ENCODE measurements at regions not wholly inside any gene's neighbourhood (a gene's known extent, or its start where the extent isn't known, plus 50 kb on each side); places are given as distances from the start of the nearest gene placed in this dataset.

DNA sequence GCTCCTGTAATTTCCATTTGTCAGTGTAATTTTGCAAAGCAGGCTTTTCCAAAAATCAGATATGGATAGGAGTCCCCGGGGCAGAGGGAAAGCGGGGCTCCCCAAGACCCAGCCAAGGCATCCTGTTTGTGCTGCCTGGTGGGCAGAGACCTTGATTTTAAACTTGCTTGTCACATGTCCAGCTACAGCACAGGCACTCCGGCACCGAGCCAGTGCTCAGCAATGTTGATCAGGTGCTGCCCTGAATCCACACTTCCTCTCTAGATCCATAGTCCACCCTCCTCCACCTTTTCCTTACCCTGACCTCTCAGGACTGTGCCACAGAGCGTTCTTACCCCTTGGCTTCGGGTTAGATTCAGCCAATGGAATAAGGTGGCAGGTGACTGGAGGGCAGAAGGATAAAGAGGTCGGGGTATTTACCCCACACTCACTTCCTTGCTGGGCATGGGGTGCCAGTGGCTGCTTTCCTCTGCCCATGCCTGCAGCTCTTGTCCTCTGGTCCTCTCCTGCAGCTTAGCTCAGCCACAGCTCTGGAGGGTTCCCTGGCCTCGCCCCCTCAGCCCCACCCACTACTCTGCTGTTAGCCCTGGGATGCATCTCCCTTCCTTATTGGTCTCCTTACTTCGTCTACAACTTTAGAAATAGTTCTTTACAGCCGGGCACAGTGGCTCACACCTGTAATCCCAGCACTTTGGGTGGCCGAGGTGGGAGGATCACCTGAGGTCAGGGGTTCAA lies 80.1 kb downstream of the IRF2BPL start:
- DNase-seq, result no peak

DNA sequence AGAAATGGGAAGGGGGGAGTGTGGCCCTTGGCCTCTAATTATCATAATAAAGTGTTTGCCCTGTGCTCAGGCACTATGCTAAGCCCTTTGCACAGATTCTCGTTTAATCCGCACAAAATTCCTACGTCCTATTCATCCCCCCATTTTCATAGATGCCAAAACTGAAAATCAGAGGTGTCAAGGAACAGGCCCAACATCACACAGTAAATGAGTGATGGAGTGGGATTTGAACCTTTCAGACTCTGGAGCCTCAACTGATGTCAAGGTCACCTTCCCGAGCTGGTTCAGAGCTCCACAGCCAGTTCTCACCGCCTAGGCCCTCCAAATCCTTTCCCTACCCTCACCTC lies 80.7 kb downstream of the IRF2BPL start:
- no peak for DNase-seq

DNA sequence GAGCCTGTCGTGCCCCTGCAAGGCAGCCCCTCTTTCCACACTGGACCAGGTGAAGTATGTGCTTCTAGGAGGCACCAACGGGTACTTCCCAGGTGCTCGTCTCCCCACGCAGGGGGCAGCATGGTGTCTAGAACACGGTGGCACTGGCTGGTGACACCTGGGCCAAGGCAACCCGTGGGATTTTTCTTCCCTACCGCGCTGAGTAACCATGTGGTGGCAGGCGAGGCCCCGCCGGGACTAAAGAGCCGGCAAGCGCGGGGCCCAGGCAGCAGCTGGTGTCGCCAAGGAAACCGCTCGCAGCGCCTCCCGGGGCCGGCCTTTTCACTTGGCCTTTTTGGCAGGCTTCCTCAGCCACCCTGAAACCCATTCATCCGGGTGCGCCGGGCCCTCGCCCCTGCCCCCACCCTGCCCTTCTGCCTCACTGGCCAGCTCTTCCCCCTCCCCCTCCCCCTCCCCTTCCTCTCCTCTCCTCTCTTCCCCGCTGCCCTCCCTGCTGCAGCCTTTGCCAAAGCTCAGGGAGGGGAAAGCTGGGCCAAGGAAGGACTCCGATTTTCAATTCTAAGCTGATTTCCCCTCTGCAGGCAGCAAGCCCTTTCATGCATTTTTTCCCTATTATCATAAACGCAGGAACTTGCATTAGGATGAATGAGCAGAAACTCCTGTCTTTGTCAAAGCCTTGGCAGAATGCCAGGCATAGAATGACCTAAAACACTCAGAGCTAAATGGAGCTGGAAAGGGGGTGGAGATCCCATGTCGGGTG lies 81.2 kb downstream of the IRF2BPL start:
- DNase-seq, result peak; percentile 46 to 61

DNA sequence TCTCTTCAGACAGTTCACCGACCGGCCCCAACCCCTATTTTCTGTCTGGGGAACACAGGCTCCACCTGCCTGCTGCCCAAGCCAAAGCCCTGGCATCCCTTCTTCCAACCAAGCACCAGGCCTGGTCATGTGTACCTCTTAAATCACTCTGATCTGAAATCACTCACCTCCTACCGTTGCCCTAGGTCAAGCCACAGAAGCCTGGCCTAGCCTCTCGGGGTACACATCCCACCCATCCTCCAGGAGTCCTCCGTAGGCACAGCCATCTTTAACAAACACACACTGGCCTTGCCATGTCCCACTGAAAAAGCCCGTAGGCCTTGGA lies 81.8 kb downstream of the IRF2BPL start:
- no peak for DNase-seq

DNA sequence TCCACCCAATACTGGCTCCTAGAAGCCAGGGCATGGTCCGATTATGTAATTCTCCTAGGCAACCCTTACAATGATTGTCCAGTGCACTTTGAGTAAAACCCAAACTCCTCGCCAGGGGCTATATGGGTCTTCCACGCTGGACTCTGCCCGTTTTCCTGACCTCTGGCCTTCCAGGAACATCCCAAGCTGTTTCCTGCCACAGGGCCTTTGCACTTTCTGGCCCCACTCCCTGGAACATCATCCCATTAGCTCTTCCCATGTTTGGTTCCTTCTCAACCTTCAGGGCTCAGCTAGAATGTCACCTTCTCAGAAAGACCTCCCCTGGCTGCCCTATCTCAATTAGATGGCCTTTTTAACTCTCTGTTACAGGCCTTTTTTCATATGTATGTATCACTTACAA lies 85.4 kb downstream of the IRF2BPL start:
- DNase-seq, result no peak

DNA sequence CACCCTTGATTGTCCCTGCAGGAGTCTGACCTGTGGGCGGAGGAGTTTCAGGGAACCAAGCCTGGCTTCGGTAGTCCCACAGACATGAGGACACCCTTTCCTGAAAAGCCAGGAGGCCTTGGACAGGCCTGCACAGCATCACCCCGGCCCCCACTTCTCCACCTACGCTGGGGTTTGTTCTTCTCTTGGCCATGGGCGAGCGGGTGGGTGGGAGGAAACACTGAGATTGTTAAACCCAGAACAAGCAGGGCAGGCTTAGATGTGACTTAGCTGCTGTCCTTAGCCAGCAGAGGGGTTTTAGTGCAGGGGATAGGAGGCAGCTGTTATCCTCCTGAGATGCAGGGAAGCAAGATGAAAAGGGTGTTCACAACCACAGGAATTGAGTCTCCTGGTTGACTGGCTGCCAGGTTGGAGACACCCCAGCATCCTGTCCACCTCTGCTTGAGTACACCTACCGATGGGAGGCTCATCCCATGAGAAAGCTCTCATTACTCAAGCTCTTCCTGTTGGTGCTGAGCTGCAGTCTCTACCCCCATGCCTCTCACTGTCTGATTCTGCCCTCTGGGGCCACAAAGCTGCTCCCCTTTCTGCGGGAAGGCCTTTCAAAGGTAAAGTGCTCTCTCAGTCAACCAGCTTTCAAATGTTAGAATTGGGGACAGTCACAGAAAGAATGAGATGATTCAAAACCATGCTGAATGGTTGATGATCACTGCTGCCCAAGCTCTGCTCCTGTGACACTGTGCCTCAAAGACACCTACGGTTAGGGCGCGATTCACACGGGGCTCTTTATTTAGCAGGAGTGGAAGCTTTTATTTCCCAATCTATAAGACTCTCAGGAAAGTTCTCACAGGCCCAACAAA lies 86.3 kb downstream of the IRF2BPL start:
- no peak for DNase-seq

DNA sequence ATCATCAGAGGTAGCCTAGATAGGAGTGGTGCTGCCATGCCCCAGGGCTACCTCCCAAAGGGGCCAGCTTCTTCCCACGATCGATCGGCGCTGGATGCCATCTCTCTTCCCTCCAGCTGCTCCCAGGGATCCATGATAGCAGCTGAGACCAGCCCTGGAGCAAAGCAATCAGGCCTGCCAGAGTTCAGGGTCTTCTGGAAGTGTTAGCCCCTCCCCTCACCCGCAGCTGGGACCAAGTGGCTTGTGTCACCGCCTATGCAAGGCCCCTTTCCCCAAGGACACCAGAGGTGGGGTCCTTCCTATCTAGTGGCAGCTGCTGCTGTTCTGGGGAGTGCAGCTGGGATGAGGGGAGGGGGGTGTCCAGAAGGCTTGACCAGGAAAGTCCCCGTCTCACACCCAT lies 87.0 kb downstream of the IRF2BPL start:
- no peak for DNase-seq

DNA sequence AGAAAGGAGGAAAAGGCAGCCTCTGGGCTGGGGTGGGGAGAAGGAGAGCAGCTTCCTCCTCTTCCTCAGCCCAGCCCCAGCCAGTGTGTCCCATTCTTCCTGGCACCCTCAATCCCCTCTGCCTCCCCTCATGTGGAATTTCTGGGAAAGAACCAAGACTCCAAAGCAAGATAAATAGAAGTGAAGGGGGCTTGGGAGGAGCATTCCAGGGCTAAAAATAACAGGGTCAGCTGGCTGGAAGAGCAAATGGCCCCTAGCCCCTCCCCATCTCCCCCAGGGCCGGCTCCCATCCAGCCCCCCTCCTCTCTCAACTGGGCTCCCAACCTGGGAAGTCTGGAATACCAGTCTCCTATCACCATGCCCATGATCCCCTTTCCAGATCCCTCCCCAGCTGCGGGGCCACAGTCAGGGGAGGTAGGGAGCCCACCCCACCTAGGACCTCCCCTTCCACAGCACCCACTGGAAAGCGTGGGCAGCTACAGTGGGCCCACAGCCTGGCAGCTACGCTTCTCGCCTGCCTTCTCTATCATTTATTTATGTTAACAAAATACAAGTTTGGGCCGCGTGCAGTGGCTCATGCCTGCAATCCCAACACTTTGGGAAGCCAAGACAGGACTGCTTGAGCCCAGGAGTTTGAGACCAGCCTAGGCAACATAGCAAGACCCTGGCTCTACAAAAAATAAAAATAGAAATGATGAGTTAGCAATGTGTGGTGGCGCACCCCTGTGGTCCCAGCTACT lies 88.3 kb downstream of the IRF2BPL start:
- no peak for DNase-seq

DNA sequence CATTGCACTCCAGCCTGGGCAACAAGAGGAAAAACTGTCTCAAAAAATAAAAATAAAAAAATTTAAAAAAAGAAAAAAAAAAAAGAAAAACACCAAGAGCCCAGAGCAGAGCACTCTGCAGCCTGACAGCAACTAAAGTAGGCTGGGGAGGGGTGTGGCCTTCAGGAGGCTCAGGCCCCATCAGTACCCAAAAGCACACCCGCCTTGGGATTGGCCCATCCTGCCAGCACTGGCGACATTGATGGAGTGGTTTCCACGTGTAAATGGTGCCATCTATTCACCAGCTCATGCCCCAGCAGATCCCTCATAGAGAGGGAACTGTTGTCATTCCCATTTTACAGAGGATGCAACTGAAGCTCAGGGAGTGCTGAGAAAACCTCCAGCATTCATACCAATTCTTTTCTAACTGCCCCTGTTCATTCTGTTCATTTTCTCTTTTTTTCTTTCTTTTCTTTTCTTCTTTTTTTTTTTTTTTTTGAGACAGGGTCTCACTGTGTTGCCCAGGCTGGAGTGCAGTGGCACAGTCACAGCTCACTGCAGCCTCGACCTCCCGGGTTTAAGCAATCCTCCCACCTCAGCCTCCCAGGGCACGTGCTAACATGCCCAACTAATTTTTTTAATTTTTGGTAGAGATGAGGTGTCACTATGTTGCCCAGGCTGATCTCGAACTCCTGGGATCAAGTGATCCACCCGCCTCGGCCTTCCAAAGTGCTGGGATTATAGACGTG lies 89.3 kb downstream of the IRF2BPL start:
- no peak for DNase-seq

DNA sequence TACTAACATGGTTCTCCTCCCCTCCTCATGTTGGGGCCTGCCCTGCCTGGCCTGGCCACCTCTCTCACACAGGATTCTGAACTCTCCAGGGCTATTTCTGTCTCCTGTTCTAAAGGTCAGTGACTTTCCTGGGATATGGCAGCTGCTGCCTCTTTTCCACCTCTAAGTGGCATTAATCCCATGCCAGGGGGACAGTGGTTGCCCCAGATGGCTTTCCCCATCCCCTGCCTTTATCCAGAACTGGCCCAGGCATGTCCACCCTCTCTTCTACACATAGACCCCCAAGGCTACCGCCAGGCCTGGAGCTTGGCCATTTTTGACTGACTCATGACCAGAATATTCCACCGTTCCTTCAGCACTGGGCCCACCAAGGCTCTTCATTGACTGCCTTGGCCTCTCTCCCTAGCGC lies 90.4 kb downstream of the IRF2BPL start:
- DNase-seq, result no peak

DNA sequence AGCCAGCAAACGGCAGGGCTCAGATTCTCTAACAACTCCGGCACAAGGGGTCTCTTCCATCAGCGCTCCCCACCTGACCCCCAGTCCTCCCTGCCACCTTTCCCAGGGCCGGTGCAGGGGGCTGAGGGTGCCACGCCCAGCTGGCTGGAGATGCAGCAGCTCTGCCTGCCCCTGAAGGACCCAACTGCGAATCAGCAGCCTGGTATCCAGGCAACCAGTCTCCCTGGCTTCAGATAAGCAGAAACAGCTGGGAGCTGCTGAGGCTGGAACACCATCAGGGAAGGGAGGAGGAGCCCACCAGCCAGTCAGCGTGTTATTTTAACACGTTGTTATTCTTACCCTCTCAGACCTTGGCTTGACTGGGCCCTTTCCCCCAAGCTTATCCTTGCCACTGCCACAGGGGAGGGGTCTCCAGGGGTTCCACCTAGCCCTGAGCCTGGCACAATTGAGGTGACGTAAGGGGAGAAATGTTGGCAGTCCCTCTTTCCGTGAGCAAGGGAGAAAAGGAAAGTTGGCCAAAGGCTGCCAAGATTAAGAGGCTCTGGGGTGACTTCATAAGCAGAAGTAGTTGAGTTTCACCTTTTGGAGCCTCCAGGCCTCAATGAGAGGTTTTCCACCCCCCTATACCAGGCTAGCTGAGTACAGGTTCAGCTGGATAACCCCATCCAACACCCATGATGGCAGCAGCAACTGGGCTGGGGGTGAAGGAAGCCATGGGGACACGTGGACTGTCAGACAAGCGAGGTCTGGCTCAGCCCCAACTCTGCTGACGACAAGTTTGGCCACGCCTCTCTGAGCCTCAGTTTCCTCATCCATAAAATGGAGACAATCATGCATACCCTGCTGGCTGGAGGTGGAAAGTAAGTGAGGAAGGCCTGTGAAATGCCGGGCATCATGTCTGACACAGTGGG lies 91.1 kb downstream of the IRF2BPL start:
- no peak for DNase-seq

DNA sequence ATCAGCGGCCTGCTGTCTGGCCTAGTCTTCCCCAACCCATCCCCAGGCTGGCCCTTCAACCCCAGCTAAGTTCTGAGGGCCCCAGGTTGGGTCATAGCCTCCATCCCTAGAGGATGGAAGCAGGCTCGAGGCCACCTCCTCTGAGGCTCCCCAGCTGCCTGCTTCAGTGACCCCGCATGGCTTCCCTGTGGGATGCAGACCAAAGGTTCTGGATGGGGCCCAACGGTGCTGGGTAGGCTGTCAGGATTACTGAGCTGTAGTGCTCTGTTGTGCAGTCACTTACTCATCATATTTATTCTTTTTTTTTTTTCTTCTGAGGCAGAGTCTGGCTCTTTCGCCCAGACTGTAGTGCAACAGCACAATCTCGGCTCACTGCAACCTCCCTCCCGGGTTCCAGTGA lies 92.0 kb downstream of the IRF2BPL start:
- DNase-seq, result no peak

DNA sequence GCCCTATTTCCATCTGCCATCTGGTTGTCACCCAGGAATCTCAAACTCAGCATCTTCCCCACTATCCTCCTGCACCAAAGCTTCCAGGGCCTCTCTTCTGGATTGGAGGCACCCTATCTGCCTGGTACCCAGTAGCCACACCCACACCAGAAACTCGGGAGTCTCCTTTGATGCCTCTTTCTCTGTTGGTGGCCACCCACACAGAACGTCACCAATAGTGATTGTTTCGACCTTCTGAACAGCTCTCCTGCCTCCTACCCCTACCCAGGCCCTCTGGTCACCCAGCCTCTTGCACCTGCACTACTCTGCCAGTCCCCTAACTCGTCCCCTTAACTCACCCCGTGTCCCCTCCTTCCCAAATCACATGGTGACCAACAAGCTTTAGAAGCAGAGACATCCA lies 95.0 kb downstream of the IRF2BPL start:
- no peak for DNase-seq

DNA sequence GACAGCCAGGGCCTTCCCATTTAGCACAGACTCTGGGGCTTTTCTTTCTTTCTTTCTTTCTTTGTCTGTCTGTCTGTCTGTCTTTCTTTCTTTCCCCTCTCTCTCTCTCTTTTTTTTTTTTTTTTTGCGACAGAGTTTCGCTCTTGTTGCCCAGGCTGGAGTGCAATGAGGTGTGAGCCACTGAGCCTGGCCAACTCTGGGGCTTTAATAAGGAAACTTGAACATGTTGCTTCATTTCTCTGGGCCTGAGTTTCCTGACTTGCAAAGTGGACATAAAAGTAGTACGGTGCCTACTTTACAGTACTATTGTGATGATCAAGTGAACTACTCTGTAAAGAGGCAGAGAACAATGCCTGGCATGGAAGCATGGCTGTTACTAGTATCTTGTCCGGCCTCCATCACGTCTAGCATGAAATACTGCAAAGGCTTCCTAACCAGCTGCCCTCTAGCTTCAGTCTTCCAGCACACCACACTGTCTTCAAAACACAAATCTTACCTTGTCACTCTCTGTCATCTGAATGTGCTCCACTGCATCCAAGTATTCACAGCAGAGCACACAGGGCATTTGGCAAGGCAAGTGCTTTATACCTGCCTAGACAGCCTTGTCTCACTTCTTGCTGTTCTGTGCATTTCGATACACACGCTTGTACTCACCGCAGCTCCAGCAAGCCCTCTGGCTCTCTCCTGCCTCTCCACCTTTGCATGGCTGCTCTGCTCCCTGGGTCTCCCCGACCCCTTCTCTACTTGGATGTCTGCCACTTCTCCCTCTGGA lies 96.7 kb downstream of the IRF2BPL start:
- DNase-seq, result no peak

DNA sequence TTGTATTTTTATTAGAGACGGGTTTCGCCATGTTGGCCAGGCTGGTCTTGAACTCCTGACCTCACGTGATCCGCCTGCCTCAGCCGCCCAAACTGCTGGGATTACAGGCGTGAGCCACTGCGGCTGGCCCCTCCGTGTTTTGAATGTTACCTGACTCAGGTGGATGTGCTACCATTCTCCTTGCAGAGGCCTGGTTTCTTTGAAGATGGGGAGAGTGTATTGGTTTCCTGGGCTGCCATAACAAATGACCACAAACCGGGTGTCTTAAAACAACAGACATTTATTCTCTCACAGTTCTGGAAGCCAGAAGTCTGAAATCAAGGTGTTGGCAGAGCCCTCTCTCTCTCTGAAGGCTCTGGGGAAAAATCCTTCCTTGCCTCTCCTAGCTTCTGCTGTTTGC lies 98.0 kb downstream of the IRF2BPL start:
- DNase-seq, result no peak

DNA sequence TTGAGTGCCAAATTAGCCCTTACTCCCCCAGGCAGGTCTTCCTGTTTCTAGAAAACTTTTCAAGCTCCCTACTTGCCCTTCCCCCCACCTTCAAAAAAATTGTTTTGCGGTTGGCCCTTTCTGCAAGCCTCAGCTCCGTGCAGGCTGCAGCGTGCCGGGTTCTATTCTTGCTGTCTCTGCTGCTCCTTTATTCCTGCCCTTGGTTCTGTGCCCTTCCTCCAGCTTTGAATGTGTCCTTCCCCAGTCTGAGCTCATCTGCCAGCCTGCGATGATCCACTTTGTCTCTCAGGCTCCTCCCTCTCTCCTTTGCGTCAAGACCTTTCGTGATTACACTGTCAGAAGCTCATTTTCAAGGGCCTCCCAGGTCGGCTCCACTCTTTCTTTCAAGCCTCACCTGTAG lies 98.6 kb downstream of the IRF2BPL start:
- DNase-seq, result peak in 1 of 2 donors; percentile 90

DNA sequence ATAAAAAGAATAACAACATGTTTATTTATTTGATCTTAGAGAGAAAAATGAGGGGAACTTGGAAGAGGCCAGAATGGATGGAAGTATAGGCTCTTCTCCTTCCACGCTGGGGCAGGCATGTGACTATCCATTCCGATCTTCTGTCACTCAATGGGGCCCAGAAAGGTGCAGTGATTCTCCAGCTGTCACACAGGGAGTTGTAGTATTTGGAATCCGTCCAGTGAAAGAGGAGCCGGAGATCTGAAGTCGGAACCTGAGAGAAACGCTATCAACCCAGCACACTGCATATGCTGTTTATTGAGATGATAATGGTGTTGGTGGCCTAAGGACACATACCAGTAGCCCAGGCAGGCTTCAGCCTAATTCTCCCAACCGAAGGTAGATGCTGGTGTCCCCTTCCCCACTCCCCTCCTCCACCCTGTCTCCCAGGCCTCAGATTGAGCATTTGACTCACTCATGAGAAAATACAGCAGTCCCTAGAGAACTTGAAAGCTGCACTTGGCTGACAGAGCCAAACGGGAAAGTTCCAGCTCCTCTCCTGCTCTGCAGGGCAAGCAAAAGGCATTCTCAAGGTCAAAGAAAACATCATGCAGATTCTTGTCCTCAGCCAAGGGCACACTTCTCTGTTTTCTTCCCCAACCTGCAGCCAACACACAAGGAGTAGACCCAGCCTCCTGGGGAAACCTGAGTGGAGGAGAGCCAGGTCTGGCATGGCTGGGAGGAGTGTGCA lies 100.4 kb downstream of the IRF2BPL start:
- DNase-seq, result no peak

DNA sequence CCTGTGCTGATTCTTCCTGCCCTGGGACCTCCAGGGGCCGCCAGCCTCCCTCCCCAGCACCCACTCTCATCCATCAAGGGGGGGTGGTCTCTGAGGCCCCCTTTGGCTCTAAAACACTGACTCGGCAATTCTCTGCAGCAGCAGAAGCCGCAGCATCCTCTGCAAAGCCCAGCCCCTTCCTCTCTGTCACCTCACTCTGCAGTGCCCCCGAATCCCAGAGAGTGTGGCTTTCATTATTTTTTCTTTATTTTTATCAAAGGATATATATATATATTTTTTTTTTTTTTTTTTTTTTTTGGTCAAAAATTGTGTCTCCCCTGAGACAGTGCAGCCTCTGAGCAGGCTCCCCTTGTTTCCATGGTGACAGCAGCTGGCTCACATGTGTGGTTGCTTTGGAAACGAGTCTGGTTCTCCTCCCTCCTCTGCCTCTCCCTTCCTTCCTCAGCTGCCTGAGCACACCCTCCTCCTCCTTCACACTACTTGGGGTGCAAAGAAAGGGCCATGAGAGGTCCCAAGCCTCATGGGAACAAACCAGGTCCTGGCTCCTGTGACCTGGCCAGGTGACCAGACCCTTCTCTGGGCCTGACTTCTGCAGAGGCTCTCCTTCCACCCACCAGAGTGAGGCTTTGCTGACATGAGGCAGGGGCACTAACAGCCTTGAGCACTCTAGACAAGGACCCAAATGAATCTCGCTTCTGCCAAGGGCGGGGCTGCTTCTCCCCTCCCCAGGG lies 100.5 kb downstream of the LRRC74A start:
- peak in 1 of 2 donors; percentile 68 for DNase-seq

DNA sequence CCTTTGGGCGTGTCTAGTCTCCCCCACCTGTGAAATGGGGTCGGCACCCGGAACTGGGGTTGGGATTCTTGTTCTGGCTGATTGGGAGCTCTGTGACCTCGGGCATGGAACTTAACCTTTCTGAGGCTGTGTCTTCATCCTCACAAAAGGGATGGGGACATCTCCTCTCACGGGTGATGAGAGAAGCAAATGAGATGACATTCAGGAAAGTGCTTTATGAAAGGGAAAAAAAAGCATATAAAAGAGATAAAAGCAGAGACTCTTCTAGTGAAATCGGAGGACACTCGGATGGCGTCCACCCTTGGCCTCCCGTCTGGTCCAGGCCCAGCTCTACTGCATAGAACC lies 98.9 kb downstream of the LRRC74A start:
- no peak for DNase-seq
